PFSK-1 (cell line): ENCODE measurements at regions not wholly inside any gene's neighbourhood (a gene's known extent, or its start where the extent isn't known, plus 50 kb on each side); places are given as distances from the start of the nearest gene placed in this dataset.

ENCODE experiments used
- FOXP2 ChIP-seq: optimal IDR thresholded peaks from 2 replicates; pipeline ENCODE3; 2011; ENCODE audit warnings: borderline replicate concordance, control low read depth, inconsistent platforms; ENCODE audit not compliant: insufficient read depth; ENCODE audit errors: extremely low read length, extremely low read depth
- POLR2AphosphoS5 ChIP-seq: IDR thresholded peaks from 2 replicates; pipeline ENCODE4 v1.6.1; 2012; ENCODE audit warnings: low read depth, mild to moderate bottlenecking, control low read depth, low read length, moderate library complexity
- SIN3A ChIP-seq: IDR thresholded peaks from 2 replicates; pipeline ENCODE4 v1.6.1; 2012; ENCODE audit warnings: mild to moderate bottlenecking, low read length, moderate library complexity, borderline replicate concordance; ENCODE audit not compliant: insufficient read depth
- TAF1 ChIP-seq: IDR thresholded peaks from 2 replicates; pipeline ENCODE4 v1.6.1; 2012; ENCODE audit warnings: low read length, control low read depth, borderline replicate concordance; ENCODE audit not compliant: insufficient read depth
- TF ChIP-seq, protein P1 (sequence below), 2 experiments: IDR thresholded peaks; 2 replicates each; pipeline versions ENCODE4 v1.6.1 to v1.8.0; 2011 to 2012; ENCODE audit warnings: low read depth in 2 of 2, low read length in 2 of 2, control low read depth in 1 of 2, inconsistent platforms in 1 of 2, mild to moderate bottlenecking in 1 of 2, moderate library complexity in 1 of 2; ENCODE audit not compliant: insufficient read depth in 1 of 2

GRCh38 chr7:25500393-25500921 is 272.2 kb upstream of the NPVF start:
- no peak for TF ChIP-seq FOXP2
- no peak for TF ChIP-seq POLR2AphosphoS5
- TF ChIP-seq SIN3A: no peak
- no peak for TF ChIP-seq TAF1
- TF ChIP-seq, protein P1, sequence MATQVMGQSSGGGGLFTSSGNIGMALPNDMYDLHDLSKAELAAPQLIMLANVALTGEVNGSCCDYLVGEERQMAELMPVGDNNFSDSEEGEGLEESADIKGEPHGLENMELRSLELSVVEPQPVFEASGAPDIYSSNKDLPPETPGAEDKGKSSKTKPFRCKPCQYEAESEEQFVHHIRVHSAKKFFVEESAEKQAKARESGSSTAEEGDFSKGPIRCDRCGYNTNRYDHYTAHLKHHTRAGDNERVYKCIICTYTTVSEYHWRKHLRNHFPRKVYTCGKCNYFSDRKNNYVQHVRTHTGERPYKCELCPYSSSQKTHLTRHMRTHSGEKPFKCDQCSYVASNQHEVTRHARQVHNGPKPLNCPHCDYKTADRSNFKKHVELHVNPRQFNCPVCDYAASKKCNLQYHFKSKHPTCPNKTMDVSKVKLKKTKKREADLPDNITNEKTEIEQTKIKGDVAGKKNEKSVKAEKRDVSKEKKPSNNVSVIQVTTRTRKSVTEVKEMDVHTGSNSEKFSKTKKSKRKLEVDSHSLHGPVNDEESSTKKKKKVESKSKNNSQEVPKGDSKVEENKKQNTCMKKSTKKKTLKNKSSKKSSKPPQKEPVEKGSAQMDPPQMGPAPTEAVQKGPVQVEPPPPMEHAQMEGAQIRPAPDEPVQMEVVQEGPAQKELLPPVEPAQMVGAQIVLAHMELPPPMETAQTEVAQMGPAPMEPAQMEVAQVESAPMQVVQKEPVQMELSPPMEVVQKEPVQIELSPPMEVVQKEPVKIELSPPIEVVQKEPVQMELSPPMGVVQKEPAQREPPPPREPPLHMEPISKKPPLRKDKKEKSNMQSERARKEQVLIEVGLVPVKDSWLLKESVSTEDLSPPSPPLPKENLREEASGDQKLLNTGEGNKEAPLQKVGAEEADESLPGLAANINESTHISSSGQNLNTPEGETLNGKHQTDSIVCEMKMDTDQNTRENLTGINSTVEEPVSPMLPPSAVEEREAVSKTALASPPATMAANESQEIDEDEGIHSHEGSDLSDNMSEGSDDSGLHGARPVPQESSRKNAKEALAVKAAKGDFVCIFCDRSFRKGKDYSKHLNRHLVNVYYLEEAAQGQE (IDR thresholded peaks at IDR 0.05; ENCODE audit: insufficient read depth in 1 of 2, low read depth in 2 of 2, low read length in 2 of 2): no peak

GRCh38 chr7:25503306-25503705 is 275.0 kb upstream of the NPVF start:
- TF ChIP-seq POLR2AphosphoS5: no peak
- TF ChIP-seq FOXP2: no peak
- TF ChIP-seq, protein P1 (IDR thresholded peaks at IDR 0.05; ENCODE audit: insufficient read depth in 1 of 2, low read depth in 2 of 2, low read length in 2 of 2): no peak
- TF ChIP-seq TAF1: no peak
- TF ChIP-seq SIN3A: no peak

GRCh38 chr7:25512061-25512687 is 283.9 kb upstream of the NPVF start:
- TF ChIP-seq TAF1 (no peak), FOXP2 (no peak), SIN3A (no peak), POLR2AphosphoS5 (no peak)
- TF ChIP-seq, protein P1 (IDR thresholded peaks at IDR 0.05; ENCODE audit: insufficient read depth in 1 of 2, low read depth in 2 of 2, low read length in 2 of 2): no peak

- no peak for TF ChIP-seq FOXP2
- TF ChIP-seq, protein P1 (IDR thresholded peaks at IDR 0.05; ENCODE audit: insufficient read depth in 1 of 2, low read depth in 2 of 2, low read length in 2 of 2): no peak
- no peak for TF ChIP-seq SIN3A
- TF ChIP-seq TAF1: no peak
- TF ChIP-seq POLR2AphosphoS5: no peak
Observed at GRCh38 chr7:25515633-25516275, 287.5 kb upstream of the NPVF start.
